HG02870 (cell line): ENCODE measurements at regions not wholly inside any gene's neighbourhood (a gene's known extent, or its start where the extent isn't known, plus 50 kb on each side); places are given as distances from the start of the nearest gene placed in this dataset.
"Not testable (repeated sequence)": the region's sequence is repeated elsewhere in the genome, so short reads cannot be mapped to it uniquely, and the experiment has no call there.

Source experiments
- ATAC-seq: cut with Tn5 transposase; IDR thresholded peaks from one replicate; pipeline ENCODE4 v1.9.1; 2021; ENCODE audit warnings: mild to moderate bottlenecking, moderate library complexity; ENCODE audit not compliant: unreplicated experiment

- ATAC-seq, result peak; percentile 39
Observed at GRCh38 chr9:39463696-39464095, 108.2 kb downstream of the SPATA31A1 start.

- ATAC-seq, result peak; percentile 96
Observed at GRCh38 chr9:39464122-39464777, 108.8 kb downstream of the SPATA31A1 start.

- peak; percentile 100 for ATAC-seq
Observed at GRCh38 chr9:39474499-39474898, 119.0 kb downstream of the SPATA31A1 start.

- not testable (repeated sequence) for ATAC-seq
Observed at GRCh38 chr9:39483073-39483472, 127.6 kb downstream of the SPATA31A1 start.

GRCh38 chr9:39483880-39484279, 128.4 kb downstream of the SPATA31A1 start:
- ATAC-seq, result peak; percentile 38

GRCh38 chr9:39484292-39484691, 128.8 kb downstream of the SPATA31A1 start:
- peak; percentile 70 for ATAC-seq

- ATAC-seq, result not testable (repeated sequence)
Observed at GRCh38 chr9:39487477-39487876, 132.0 kb downstream of the SPATA31A1 start.

- ATAC-seq, result not testable (repeated sequence)
Observed at GRCh38 chr9:39496248-39496647, 140.8 kb downstream of the SPATA31A1 start.

GRCh38 chr9:39503178-39503577, 147.7 kb downstream of the SPATA31A1 start:
- ATAC-seq, result not testable (repeated sequence)

- not testable (repeated sequence) for ATAC-seq
Observed at GRCh38 chr9:39527387-39528029, 172.0 kb downstream of the SPATA31A1 start.

GRCh38 chr9:39532597-39532996, 177.1 kb downstream of the SPATA31A1 start:
- ATAC-seq, result not testable (repeated sequence)

- not testable (repeated sequence) for ATAC-seq
Observed at GRCh38 chr9:39533001-39533762, 177.7 kb downstream of the SPATA31A1 start.

GRCh38 chr9:39533763-39534548, 178.5 kb downstream of the SPATA31A1 start:
- not testable (repeated sequence) for ATAC-seq

GRCh38 chr9:39534897-39535296, 179.4 kb downstream of the SPATA31A1 start:
- ATAC-seq, result not testable (repeated sequence)

- ATAC-seq, result not testable (repeated sequence)
Observed at GRCh38 chr9:39542157-39542556, 186.7 kb downstream of the SPATA31A1 start.

- not testable (repeated sequence) for ATAC-seq
Observed at GRCh38 chr9:39545079-39545478, 189.6 kb downstream of the SPATA31A1 start.

GRCh38 chr9:39550573-39550972, 195.1 kb downstream of the SPATA31A1 start:
- not testable (repeated sequence) for ATAC-seq

- not testable (repeated sequence) for ATAC-seq
Observed at GRCh38 chr9:39551544-39551943, 196.1 kb downstream of the SPATA31A1 start.

GRCh38 chr9:39552242-39552881, 196.9 kb downstream of the SPATA31A1 start:
- not testable (repeated sequence) for ATAC-seq

GRCh38 chr9:39554352-39554751, 198.9 kb downstream of the SPATA31A1 start:
- not testable (repeated sequence) for ATAC-seq
